ENCODE measurements at regions not wholly inside any gene's neighbourhood (a gene's known extent, or its start where the extent isn't known, plus 50 kb on each side); places are given as distances from the start of the nearest gene placed in this dataset.

DNA sequence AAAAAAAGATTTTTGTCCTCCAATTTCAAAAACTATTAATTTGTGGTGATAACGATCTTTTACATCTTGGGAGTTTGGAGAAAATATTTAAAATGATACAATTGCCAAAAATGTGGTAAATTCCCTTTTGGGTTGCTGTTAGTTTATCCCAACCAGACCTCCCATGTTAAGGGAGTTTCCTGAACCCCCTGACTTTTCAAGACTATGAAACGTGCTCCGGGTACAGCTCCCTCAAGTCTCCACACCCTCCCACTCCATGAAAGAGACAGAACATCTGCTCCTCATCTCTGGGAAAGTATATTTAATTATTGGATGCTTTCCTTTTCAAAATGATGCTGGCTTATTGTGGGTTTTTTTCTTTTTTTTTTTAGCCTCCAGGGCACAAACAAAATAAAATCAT lies 534.6 kb upstream of the NRP1 start:
- TF ChIP-seq FOXM1 (IDR thresholded peaks at IDR 0.05; ENCODE audit: borderline replicate concordance, low read depth) (no peak), TAF1 (IDR thresholded peaks at IDR 0.05; ENCODE audit: low read depth) (no peak), NFIC (IDR thresholded peaks at IDR 0.05) (no peak), EGR1 (IDR thresholded peaks at IDR 0.05) (no peak)
- TF ChIP-seq, protein P1, sequence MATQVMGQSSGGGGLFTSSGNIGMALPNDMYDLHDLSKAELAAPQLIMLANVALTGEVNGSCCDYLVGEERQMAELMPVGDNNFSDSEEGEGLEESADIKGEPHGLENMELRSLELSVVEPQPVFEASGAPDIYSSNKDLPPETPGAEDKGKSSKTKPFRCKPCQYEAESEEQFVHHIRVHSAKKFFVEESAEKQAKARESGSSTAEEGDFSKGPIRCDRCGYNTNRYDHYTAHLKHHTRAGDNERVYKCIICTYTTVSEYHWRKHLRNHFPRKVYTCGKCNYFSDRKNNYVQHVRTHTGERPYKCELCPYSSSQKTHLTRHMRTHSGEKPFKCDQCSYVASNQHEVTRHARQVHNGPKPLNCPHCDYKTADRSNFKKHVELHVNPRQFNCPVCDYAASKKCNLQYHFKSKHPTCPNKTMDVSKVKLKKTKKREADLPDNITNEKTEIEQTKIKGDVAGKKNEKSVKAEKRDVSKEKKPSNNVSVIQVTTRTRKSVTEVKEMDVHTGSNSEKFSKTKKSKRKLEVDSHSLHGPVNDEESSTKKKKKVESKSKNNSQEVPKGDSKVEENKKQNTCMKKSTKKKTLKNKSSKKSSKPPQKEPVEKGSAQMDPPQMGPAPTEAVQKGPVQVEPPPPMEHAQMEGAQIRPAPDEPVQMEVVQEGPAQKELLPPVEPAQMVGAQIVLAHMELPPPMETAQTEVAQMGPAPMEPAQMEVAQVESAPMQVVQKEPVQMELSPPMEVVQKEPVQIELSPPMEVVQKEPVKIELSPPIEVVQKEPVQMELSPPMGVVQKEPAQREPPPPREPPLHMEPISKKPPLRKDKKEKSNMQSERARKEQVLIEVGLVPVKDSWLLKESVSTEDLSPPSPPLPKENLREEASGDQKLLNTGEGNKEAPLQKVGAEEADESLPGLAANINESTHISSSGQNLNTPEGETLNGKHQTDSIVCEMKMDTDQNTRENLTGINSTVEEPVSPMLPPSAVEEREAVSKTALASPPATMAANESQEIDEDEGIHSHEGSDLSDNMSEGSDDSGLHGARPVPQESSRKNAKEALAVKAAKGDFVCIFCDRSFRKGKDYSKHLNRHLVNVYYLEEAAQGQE (IDR thresholded peaks at IDR 0.05; ENCODE audit: low read depth) = no peak
